ENCODE measurements at regions not wholly inside any gene's neighbourhood (a gene's known extent, or its start where the extent isn't known, plus 50 kb on each side); places are given as distances from the start of the nearest gene placed in this dataset.

DNA sequence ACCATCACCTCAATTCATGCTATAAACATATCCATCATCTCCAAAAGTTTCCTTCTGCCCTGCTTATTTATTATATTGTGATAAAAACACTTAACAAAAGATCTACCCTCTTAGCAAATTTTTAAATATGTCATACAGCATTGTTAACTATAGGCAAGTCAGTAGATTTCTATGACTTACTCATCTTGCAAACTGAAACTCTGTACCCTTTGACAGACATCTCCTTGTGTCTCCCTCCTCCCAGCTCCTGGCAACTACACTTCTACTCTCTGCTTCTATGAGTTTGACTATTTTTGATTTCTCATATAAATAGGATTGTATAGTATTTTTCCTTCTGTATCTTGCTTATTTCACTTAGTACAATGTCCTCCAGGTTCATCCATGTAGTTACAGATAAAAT, 174.8 kb downstream of the TNFSF18 start:
- intact Hi-C loops (cut with micrococcal nuclease) = no loop called here
- Histone ChIP-seq H3K9me3 (ENCODE audit: control insufficient read depth in 1 of 2, insufficient read depth in 1 of 2, low read depth in 1 of 2, low read length in 2 of 2) (peaks cover 4 to 7% of the 10 kb centered on the region in 2 experiments; a peak in 1 of 4 replicates), H4K20me1 (ENCODE audit: insufficient read depth) (no peaks in the 10 kb centered on the region), H3K36me3 (ENCODE audit: control insufficient read depth in 1 of 2, insufficient read depth in 2 of 2, low read length in 2 of 2) (peaks cover 0 to 15% of the 10 kb centered on the region in 2 experiments; a peak in 2 of 4 replicates), H3K4me3 (replicated peaks in 1 of 2; ENCODE audit: low read depth in 1 of 2, low read length in 2 of 2) (no peak overlapping the region), H3K27me3 (ENCODE audit: insufficient read depth, low read length) (no peaks in the 10 kb centered on the region), H2AFZ (ENCODE audit: low read depth, low read length, poor library complexity, severe bottlenecking) (no peak overlapping the region), H3K9me2 (ENCODE audit: insufficient read depth) (no peaks in the 10 kb centered on the region), H3K4me2 (ENCODE audit: low read length) (peak overlapping the region; percentile 10; the same call in 1 of the 2 replicates), H3K9ac (ENCODE audit: low read length) (no peak overlapping the region), H3K27ac (ENCODE audit: low read depth, low read length) (peak overlapping the region; percentile 21; the same call in 1 of the 2 replicates), H3K4me1 (ENCODE audit: control insufficient read depth in 1 of 2, insufficient read depth in 2 of 2, low read length in 2 of 2) (peaks cover 47 to 61% of the 10 kb centered on the region in 2 experiments), H3K79me2 (ENCODE audit: insufficient read depth, low read length) (no peaks in the 10 kb centered on the region)
- 0 out of 2 replicates have a peak, but pooled peaks have one; percentile 3 for TF ChIP-seq EGR1 (IDR thresholded peaks at IDR 0.05; ENCODE audit: low read depth)
- TF ChIP-seq CEBPB (IDR thresholded peaks at IDR 0.05; ENCODE audit: low read depth) = no peak
- DNase-seq (ENCODE audit: low read depth, low spot score) = no peak
- ChIA-PET POLR2A (no interaction called here), CTCF (no interaction called here), RAD21 (ENCODE audit: low non-redundant PET in 1 of 2, low total read pairs in 2 of 2, uncharacterized antibody in 2 of 2, unreplicated experiment in 2 of 2) (no interaction called here)
- ATAC-seq = no peak
- BruUV-seq (replicated peaks) = no TSS peak

GRCh38 chr1:172882385-172882784, 168.4 kb downstream of the TNFSF18 start:
- Histone ChIP-seq H3K79me2 (ENCODE audit: insufficient read depth, low read length) (peaks cover 23% of the 10 kb centered on the region; the same call in 1 of the 2 replicates), H3K9ac (ENCODE audit: low read length) (no peak overlapping the region), H3K4me1 (ENCODE audit: control insufficient read depth in 1 of 2, insufficient read depth in 2 of 2, low read length in 2 of 2) (peaks cover 39 to 54% of the 10 kb centered on the region in 2 experiments), H3K27ac (ENCODE audit: low read depth, low read length) (no peak overlapping the region), H4K20me1 (ENCODE audit: insufficient read depth) (no peaks in the 10 kb centered on the region), H3K27me3 (ENCODE audit: insufficient read depth, low read length) (no peaks in the 10 kb centered on the region), H3K36me3 (ENCODE audit: control insufficient read depth in 1 of 2, insufficient read depth in 2 of 2, low read length in 2 of 2) (peaks cover 0 to 51% of the 10 kb centered on the region in 2 experiments; a peak in 2 of 4 replicates), H3K4me2 (ENCODE audit: low read length) (no peak overlapping the region), H3K9me2 (ENCODE audit: insufficient read depth) (no peaks in the 10 kb centered on the region), H2AFZ (ENCODE audit: low read depth, low read length, poor library complexity, severe bottlenecking) (no peak overlapping the region), H3K4me3 (replicated peaks in 1 of 2; ENCODE audit: low read depth in 1 of 2, low read length in 2 of 2) (no peak overlapping the region), H3K9me3 (ENCODE audit: control insufficient read depth in 1 of 2, insufficient read depth in 1 of 2, low read depth in 1 of 2, low read length in 2 of 2) (peaks cover 4 to 7% of the 10 kb centered on the region in 2 experiments; a peak in 1 of 4 replicates)
- RAD21 ChIA-PET (ENCODE audit: low non-redundant PET in 1 of 2, low total read pairs in 2 of 2, uncharacterized antibody in 2 of 2, unreplicated experiment in 2 of 2) = no interaction called here
- TF ChIP-seq ZNF274 (IDR thresholded peaks at IDR 0.05; ENCODE audit: low read depth, low read length) (no peak), EZH2phosphoT487 (IDR thresholded peaks at IDR 0.05; ENCODE audit: borderline replicate concordance) (no peak), ZFX (IDR thresholded peaks at IDR 0.05) (no peak), POLR2A (IDR thresholded peaks at IDR 0.05; ENCODE audit: borderline replicate concordance, extremely low read depth, insufficient read depth, insufficient read length) (no peak)
- no peak for ATAC-seq
- DNase-seq (ENCODE audit: low read depth, low spot score) = no peak
- intact Hi-C loops (cut with micrococcal nuclease) = no loop called here
- POLR2A ChIA-PET = no interaction called here
- BruUV-seq (replicated peaks) = no TSS peak
- CTCF ChIA-PET = no interaction called here
